Vagina (tissue), 2 donors: ENCODE measurements at regions not wholly inside any gene's neighbourhood (a gene's known extent, or its start where the extent isn't known, plus 50 kb on each side); places are given as distances from the start of the nearest gene placed in this dataset.

Experiments
- DNase-seq, 2 donors: peaks; one replicate each; pipeline ENCODE4 v3.0.0-alpha.2; 2017; ENCODE audit errors: extremely low spot score in 2 of 2
- H3K27ac ChIP-seq: fragments of 200-600 bp; sonication (generic); one replicate; pipeline ENCODE4 v1.5.1; 2019
- H3K27me3 ChIP-seq: fragments of 200-600 bp; sonication (generic); one replicate; pipeline ENCODE4 v1.5.1; 2019
- H3K36me3 ChIP-seq, 2 donors: fragments of 200-600 bp; sonication (generic); one replicate each; pipeline ENCODE4 v1.5.1; 2017 to 2019
- H3K4me1 ChIP-seq: fragments of 200-600 bp; sonication (generic); one replicate; pipeline ENCODE4 v1.5.1; 2019
- H3K4me3 ChIP-seq, 2 donors: fragments of 200-600 bp; sonication (generic); 1 replicate in 1 of 2; 2 replicates in 1 of 2; pipeline ENCODE4 v1.5.1; 2016 to 2019
- H3K9me3 ChIP-seq: fragments of 200-600 bp; sonication (generic); one replicate; pipeline ENCODE4 v1.5.1; 2019
- POLR2A ChIP-seq, 2 donors: fragments of 450-650 bp; IDR thresholded peaks; one replicate each; pipeline ENCODE4 v1.6.1; 2017; ENCODE audit warnings: antibody characterized with exemption in 2 of 2, mild to moderate bottlenecking in 2 of 2, moderate library complexity in 2 of 2
- POLR2AphosphoS5 ChIP-seq, 2 donors: sonication (generic); formaldehyde crosslinking; IDR thresholded peaks; one replicate each; pipeline ENCODE4 v1.9.0; 2017; ENCODE audit warnings: antibody characterized with exemption in 2 of 2, mild to moderate bottlenecking in 2 of 2, low read depth in 1 of 2; ENCODE audit not compliant: insufficient read depth in 1 of 2
- intact Hi-C: fragments of 100-400 bp; cut with DNase I; formaldehyde crosslinking; loops from one replicate; pipeline ENCODE4 v1.15.1; 2023
- TF ChIP-seq, protein P1 (sequence below), 3 experiments: fragments of 450-650 bp in 2 of 3; fragments of 200-600 bp in 1 of 3; sonication (generic) in 1 of 3; IDR thresholded peaks; one replicate each; pipeline ENCODE4 v1.5.1; 2017 to 2019; ENCODE audit warnings: antibody characterized with exemption in 3 of 3, mild to moderate bottlenecking in 2 of 3, moderate library complexity in 2 of 3

- Histone ChIP-seq H3K36me3 (no peaks in the 10 kb centered on the region), H3K4me1 (no peaks in the 10 kb centered on the region), H3K4me3 (no peak overlapping the region), H3K27ac (no peak overlapping the region), H3K27me3 (no peaks in the 10 kb centered on the region), H3K9me3 (no peaks in the 10 kb centered on the region)
- DNase-seq: no peak
- TF ChIP-seq POLR2AphosphoS5 (IDR thresholded peaks at IDR 0.05; ENCODE audit: insufficient read depth in 1 of 2, low read depth in 1 of 2) (no peak), POLR2A (IDR thresholded peaks at IDR 0.05) (no peak)
- TF ChIP-seq, protein P1, sequence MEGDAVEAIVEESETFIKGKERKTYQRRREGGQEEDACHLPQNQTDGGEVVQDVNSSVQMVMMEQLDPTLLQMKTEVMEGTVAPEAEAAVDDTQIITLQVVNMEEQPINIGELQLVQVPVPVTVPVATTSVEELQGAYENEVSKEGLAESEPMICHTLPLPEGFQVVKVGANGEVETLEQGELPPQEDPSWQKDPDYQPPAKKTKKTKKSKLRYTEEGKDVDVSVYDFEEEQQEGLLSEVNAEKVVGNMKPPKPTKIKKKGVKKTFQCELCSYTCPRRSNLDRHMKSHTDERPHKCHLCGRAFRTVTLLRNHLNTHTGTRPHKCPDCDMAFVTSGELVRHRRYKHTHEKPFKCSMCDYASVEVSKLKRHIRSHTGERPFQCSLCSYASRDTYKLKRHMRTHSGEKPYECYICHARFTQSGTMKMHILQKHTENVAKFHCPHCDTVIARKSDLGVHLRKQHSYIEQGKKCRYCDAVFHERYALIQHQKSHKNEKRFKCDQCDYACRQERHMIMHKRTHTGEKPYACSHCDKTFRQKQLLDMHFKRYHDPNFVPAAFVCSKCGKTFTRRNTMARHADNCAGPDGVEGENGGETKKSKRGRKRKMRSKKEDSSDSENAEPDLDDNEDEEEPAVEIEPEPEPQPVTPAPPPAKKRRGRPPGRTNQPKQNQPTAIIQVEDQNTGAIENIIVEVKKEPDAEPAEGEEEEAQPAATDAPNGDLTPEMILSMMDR (IDR thresholded peaks at IDR 0.05): no peak
- intact Hi-C loops: no loop called here
Observed at GRCh38 chr12:60180298-60180697, 584.5 kb downstream of the SLC16A7 start.

DNA sequence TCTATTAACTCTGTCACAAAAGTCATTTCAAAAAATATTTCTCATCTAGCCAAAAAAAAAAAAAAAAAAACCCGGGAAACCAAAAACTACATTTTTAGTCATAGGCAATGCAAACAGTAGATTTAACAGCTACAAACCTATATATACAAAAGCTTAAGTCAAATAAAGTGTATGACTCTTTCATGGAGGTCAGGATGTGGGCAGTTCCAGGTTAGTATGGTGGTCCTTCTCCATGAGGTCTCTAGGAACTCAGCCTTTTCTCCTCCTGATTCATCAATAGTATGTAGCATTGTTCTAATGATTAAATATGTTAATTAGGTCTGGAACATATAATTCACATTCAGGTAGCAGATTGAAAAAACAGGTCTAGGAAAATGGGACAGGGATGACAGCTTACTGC is 586.5 kb downstream of the SLC16A7 start:
- no peaks in the 10 kb centered on the region for H3K4me1 ChIP-seq
- H3K27me3 ChIP-seq: no peaks in the 10 kb centered on the region
- no peaks in the 10 kb centered on the region for H3K36me3 ChIP-seq
- no peaks in the 10 kb centered on the region for H3K9me3 ChIP-seq
- TF ChIP-seq POLR2AphosphoS5 (IDR thresholded peaks at IDR 0.05; ENCODE audit: insufficient read depth in 1 of 2, low read depth in 1 of 2) (no peak), POLR2A (IDR thresholded peaks at IDR 0.05) (no peak)
- TF ChIP-seq, protein P1 (IDR thresholded peaks at IDR 0.05): no peak
- no peak overlapping the region for H3K4me3 ChIP-seq
- no peak for DNase-seq
- H3K27ac ChIP-seq: no peak overlapping the region
- intact Hi-C loops: no loop called here

- Histone ChIP-seq H3K4me1 (no peaks in the 10 kb centered on the region), H3K27ac (no peak overlapping the region), H3K27me3 (no peaks in the 10 kb centered on the region), H3K4me3 (no peak overlapping the region), H3K36me3 (no peaks in the 10 kb centered on the region), H3K9me3 (no peaks in the 10 kb centered on the region)
- no peak for DNase-seq
- TF ChIP-seq POLR2AphosphoS5 (IDR thresholded peaks at IDR 0.05; ENCODE audit: insufficient read depth in 1 of 2, low read depth in 1 of 2) (no peak), POLR2A (IDR thresholded peaks at IDR 0.05) (no peak)
- TF ChIP-seq, protein P1 (IDR thresholded peaks at IDR 0.05): no peak
- intact Hi-C loops: no loop called here
Observed at GRCh38 chr12:60184096-60184495, 588.3 kb downstream of the SLC16A7 start.

DNA sequence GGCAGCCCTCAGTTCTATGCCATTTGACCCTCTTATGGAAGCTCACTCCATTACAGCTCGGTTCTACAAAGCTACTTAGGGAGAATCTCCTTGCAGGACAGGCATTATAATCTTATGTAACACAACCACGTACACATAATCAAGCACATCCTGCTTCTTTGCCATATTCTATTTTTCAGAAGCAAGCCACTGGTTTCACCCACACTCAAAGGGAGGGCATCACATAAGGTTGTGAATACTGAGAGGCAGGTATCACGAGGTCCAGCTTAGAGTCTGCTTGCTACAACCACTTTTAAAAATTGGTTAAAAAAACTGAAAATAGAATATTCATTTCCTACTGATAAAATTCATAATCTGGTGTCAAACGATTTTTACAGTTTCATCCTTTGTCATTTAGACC is 589.2 kb downstream of the SLC16A7 start:
- no peak overlapping the region for H3K4me3 ChIP-seq
- H3K27me3 ChIP-seq: no peaks in the 10 kb centered on the region
- H3K4me1 ChIP-seq: no peaks in the 10 kb centered on the region
- H3K27ac ChIP-seq: no peak overlapping the region
- no peak for TF ChIP-seq POLR2A (IDR thresholded peaks at IDR 0.05)
- TF ChIP-seq, protein P1 (IDR thresholded peaks at IDR 0.05): no peak
- TF ChIP-seq POLR2AphosphoS5 (IDR thresholded peaks at IDR 0.05; ENCODE audit: insufficient read depth in 1 of 2, low read depth in 1 of 2): no peak
- intact Hi-C loops: no loop called here
- DNase-seq: no peak
- H3K9me3 ChIP-seq: no peaks in the 10 kb centered on the region
- no peaks in the 10 kb centered on the region for H3K36me3 ChIP-seq

DNA sequence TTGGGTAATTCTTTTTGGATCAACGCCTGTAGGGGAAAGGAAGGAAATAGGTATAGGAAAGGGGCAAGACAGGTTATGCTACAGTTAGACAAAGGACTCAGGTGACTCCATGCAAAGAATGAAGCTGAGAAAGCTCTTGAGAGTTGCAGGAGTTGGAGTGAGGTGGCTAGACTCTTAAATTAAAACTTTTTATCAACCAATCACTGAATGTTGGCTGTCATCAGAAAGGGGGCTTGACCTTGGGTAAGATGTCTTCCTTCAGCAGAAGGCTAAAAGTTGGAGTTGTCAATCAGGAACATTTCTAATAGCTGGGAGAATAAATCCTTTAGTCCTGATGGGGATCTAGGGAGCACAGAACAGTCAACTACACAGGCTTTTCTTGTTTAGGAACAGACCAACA is 595.4 kb downstream of the SLC16A7 start:
- Histone ChIP-seq H3K36me3 (no peaks in the 10 kb centered on the region), H3K4me3 (no peak overlapping the region), H3K27ac (no peak overlapping the region), H3K27me3 (no peaks in the 10 kb centered on the region), H3K4me1 (no peaks in the 10 kb centered on the region), H3K9me3 (no peaks in the 10 kb centered on the region)
- TF ChIP-seq POLR2AphosphoS5 (IDR thresholded peaks at IDR 0.05; ENCODE audit: insufficient read depth in 1 of 2, low read depth in 1 of 2) (no peak), POLR2A (IDR thresholded peaks at IDR 0.05) (no peak)
- TF ChIP-seq, protein P1 (IDR thresholded peaks at IDR 0.05): no peak
- DNase-seq: no peak
- intact Hi-C loops: no loop called here
